ENCODE measurements at regions not wholly inside any gene's neighbourhood (a gene's known extent, or its start where the extent isn't known, plus 50 kb on each side); places are given as distances from the start of the nearest gene placed in this dataset.

DNA sequence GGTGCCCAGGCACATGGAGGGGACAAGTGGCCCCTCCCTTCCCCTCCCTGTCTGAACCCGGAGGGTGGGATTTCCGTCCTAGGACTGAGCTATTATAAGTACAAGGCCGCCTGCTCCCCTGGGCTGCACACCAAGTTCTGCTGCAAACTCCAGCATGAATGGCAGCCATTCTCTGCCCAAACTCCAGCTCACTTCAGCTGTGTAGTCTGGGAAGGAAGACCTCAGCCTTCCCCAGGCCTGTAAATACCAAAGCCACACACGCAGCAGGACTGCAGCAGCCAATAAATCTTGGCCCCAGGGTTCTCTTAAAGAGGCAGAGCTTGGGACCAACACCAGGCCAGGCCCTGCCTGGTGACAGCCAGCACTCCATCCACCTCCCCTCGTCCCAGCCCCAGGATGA is 291.3 kb upstream of the ZMIZ1 start:
- DNase-seq (ENCODE audit: low read depth) = no peak

DNA sequence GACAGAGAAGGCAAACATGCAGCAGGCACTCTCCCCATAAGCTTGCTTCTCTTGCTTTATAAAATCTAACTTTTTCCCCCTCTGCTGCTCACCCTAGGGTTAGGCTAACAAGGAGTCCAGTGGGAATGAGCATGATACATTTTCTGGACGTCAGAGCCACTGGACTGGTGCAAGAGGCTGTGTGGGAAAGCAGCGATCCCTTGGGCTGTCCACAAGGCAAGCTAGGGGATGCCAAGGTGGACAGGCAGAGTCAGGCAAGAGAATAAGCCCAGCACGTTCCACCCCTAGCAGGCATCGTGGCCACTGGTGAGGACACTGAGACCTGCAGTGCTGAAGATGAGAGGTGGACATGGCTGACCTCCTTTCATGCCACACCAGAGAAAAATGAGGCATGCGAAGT is 290.9 kb upstream of the ZMIZ1 start:
- DNase-seq (ENCODE audit: low read depth) = no peak

DNA sequence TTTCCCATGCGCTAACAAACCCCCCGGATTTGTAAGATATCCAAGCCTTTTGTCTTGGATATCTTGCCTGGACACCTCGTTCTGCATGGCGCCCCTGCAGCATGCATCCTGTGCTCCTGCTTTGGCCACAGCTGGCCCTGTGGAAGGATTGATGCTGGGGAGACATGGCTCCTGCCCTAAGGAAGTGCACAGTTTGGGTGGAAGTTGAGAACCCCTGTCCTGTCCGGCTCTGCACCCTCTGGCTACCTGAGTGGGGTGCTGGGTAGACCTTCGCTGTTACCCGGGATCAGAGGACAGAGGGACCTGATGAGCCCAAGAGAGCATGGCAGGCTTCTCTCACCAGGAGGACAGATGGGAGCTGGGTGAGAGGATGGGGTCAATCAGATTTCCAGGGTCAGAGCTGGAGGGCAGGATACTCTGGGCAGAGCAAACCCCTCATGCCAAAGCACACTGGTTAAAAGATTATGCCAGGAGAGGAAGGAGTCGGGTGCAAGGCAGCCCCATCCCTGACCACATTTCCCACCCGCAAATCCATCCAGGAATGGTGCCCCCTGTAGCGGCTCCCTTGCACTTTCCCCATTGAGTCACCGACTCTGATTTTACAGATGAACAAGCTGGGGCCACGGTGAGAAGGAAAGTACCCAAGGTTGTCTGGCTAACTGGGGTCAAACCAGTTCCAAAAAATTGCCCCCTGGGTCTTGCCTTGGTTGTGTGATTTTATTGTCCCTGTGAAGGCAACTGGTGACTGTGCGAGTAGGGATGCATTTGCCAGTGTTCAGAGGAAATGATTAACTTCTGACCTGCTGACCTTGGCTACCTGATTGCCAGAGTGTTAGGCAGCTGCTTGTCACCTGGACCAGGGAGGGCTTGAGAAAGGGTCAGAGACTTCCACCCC is 290.1 kb upstream of the ZMIZ1 start:
- no peak for DNase-seq (ENCODE audit: low read depth)

DNA sequence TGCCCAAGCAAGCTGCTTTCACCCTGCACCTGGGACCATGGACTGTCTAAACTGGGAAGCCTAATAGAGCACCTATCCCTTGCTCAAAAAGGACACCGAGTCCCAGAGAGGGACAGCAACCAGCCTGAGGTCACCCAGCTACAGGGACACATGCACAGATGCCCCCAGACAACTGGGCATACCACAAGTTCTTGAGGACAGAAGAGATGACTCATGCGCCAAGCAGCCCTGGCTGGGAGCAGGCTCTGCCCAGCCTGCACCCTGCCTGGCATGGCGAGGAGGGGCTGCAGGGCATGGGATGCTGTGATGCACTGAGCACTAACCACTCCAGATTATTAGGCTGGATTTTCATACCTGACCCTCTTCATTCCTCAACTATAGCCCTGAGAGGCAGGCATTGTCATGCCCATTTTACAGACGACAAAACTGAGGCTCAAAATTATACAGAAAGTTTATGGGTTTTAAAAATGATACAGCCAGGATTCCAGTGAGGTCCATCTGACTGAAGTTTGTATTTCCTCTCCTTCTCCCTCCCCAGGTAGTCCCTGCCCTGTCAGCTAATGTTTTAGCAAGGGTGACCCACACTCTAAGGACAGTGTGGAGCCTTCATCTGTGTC is 289.3 kb upstream of the ZMIZ1 start:
- no peak for DNase-seq (ENCODE audit: low read depth)

DNA sequence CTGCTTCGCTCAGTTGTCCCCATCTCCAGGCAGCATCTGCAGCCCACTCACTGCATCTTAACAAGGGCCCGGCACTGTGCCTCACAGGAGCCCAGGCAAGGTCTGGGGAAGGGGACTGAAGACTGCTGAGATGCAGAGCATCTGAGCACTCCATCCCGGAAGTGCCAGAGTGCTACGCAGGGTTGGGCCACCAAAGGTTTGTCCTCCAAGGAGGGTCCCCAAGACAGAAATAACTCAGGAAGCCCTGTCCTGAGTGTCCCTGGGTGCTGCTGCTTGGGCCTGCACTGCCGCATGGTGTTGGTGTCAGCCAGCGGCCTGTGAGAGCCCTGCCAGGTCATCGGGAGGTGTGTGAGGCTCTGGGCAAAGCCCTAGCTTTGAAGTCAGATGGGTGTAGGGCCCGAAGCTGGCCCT is 288.2 kb upstream of the ZMIZ1 start:
- no peak for DNase-seq (ENCODE audit: low read depth)

DNA sequence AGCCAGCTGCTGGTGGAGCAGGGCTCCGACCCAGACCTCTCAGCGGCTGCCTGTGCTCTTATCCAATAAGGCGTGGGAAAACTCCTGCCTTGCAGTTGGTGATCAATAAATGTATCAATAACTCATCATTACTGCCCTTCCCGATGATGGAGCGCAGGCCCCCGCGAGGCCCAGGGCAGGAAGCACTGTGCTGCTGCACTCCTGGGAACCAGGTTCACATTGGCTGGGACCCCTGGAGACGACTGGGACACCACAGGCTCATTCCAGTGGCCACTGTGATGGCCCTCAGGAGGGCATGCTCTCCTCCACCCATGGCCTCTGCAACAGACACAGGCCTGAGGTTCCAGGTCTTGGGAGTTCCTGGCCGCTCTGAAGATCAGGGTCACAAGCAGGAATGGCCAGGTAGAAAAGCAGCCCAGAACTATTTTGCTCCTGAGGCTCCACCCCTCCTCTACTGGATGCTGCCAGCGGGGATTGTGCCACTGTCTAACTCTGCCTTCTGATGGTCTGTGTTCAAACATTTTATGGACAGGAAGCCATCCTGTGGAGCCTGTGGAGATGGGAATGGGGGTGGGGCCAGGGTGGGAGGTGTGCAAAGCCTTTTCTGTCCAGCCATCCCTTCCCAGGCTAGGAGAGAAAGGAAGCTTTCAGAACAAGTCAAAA is 287.4 kb upstream of the ZMIZ1 start:
- no peak for DNase-seq (ENCODE audit: low read depth)

DNA sequence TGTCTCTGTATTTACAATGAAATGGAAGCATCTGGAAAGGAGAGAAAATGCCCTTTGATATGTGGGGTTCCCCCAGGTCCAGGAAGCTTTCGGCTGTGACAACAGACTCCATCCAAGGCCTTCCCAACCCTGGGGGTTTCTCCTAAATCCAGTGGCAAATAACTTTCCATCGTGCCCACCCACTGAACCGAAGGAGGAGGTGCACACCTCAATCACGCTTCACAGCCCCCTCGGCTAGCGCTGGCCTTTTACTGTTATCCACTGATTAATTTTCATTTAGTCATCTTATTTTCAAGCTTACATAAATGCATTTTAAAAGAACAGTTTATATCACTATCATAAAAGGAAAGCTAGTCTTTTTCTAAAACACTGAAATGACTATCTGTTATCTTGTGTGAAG is 286.8 kb upstream of the ZMIZ1 start:
- DNase-seq (ENCODE audit: low read depth) = no peak

DNA sequence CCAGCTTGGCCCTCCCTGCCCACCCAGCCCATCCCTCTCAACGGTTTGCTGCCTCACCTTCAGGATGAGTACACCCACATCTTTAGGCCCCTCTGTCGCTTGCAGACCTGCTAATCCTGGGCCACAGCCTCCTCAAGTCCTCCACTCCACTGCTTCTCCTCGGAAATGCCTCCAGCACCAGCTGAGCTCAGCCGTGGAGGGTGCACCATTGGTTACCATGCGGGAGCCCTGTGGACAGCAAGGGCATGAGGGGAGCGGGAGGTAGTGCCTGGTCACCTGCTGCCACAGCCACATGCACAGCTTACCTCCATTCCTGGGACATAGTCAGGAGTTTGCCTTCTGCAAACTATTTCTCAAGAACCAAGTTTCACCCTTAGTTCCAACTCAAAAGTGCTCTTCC is 286.3 kb upstream of the ZMIZ1 start:
- no peak for DNase-seq (ENCODE audit: low read depth)

DNA sequence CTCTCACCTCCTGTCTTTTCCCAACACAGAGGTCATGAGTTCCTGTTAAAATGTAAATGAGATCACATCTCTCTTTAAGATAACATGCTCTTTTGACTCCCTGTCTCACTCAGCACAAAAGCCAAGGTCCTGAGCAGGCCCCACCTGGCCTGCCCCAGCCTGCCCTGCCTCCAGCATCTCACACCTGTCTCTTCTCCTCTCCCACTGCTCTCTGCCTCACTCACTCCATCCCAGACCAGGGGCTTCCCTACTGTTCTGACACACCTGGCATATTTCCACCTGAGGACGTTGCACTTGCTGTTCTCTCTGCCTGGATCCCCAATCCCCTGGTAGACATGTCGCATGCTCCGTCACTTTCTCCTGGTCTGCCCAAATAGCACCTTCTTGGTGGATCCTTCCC is 285.0 kb upstream of the ZMIZ1 start:
- DNase-seq (ENCODE audit: low read depth) = no peak

DNA sequence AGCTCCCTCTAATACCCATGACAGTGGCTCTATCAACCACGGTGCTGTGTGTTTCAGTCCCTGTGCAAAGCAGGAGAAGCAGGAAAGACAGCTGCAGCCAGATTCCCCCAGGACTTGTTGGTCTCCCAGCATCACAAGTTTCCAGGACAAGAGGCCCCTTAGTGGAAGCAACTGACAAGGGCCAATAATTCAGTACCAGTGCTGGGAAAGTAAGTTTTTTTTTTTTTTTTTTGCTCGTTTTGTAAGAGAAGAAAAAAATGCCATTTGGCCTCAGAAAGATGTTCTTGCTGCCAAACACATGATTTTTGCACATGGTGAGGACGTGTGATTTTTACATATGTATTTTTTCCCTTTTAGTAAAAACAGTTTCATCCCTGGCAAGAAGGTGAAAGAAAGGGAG is 284.2 kb upstream of the ZMIZ1 start:
- no peak for DNase-seq (ENCODE audit: low read depth)

DNA sequence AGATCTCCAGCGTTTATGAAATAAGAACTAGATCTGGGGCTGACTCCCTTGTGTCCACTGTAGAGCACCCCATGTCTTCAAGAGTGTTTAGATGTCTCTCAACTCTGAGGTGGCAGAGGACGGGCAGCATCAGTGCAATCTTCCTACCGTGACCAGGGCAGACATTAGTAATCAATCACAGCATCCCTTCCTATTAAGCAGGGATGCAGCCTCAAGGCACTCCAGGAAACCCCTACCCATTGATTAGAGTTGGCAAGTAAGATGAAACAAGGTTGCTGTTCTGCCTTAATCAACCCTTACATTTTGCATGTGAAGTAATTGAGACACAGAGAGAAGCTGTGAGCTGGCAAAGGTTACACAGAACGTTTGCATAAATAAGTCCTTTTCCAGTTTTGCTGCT is 283.7 kb upstream of the ZMIZ1 start:
- no peak for DNase-seq (ENCODE audit: low read depth)

DNA sequence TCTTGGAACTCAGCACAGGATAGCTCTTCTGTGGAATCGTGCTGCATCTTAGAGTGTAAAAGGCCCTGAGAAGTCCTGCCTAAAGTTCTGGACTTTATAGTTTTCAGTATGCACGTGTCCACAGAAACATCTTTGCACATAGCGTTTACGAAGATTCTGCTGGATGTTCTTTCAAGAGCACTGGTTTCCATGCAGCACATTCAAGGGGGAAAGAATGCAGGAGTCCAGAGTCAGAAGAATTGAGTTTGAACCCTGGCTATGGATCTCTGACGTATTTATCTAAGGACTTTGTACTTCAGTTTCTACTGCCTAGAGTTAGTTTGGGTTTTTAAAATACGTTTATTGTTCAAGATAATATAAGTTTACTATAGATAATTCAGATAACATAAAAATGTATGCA is 282.8 kb upstream of the ZMIZ1 start:
- DNase-seq (ENCODE audit: low read depth) = no peak

DNA sequence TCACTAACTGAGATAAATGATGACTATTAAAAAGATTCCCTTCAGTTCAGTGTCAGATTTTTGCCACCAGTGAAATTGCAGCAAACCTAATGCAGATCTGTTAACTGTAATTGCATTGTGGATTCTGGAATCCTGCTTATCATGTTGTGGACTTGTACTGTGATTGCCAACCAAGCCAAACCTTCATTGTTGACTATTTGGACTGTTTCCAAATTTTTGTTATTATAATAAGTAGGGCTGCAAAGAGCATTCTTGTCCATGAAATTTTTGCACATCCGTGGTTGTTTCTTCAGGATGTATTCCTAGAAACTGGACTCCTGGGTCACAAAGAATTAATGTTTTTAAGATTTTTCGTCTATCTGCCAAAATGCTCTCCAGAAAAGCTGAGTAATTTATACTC is 281.6 kb upstream of the ZMIZ1 start:
- DNase-seq (ENCODE audit: low read depth) = no peak

DNA sequence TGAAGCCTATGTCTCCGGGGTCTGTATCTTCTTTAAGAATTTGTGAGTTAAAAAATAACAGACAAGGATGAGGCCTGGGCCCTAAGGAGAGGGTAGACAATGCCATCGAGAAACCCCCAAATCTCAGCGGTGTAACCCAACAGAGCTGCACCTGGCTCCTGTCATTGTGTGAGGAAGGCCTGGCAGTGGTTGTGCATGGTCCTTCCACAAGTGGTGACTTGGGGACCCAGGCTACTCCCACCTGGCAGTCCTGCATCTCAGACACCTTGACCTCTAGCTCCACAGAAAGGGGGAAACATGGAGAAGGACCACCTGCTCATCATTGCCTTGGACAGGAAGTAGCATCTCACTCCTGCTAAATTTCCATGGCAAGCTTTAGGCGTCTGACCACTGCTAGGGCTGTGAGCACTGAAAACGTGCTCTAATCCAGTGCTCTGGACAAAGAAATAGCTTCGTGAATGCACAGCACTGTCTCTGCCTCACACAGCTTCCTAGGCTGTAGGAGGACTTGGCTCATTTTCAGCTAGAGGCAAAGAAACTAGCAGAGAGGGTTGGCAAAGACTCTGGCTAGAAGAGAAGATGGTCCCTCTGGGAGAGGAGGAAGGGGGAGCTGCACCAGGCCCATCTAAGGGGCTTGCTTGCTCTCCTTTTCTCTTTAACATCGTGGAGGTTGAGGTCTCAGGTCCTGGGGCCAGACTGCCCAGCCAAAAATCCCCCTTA is 273.9 kb upstream of the ZMIZ1 start:
- no peak for DNase-seq (ENCODE audit: low read depth)

DNA sequence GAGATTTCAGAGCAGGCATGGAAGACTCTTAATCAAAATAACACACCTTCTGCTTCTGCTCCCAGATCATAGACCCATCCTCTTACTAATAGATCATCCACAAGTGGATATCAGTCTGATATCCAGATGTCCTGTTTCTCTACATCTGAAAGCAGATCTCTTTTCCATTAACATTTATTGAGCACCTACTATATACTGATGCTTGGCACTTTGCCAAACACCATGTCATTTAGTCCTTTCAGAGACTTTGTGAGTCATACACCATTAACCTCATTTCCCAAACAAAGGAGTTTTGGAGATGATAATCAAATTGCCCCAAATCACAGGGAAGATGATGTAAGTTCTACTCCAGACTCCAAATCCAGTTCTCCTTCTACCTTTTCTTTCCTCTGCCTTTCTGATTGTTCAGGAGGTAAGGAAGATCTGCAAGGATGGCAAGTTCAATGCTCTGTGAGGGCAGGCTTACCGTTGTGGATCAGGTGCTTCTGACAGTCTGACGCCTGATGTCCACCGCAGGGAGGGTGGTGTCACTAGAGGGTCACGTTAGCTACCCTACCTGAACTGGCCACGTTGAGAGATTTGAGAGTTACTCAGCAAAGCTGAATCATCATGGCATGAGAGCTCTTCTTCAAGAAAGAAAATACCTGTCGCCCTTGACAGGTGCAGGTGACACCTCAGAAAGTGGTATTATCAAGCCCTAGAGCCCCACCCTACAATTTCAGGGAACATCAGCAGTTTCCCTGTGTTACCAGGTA is 269.6 kb upstream of the ZMIZ1 start:
- DNase-seq (ENCODE audit: low read depth) = no peak

DNA sequence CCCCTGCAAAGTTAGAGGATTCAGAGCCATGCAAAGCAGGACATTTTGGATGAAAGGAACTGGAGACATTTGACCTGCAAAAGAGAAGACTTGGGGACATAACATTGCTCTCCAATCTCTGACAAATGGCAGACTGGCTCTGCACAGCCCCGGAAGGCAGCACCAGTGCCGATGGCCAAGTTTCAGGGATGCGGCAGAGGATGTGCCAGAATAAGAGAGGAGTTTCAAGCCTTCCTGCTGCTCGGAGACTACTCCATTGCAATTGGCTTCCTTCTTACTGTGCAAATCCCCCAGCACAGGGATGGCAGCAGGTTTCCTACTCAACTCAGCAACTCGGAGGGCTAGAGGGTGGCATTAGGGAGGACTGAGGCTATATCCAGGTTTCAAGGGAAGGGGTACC is 268.8 kb upstream of the ZMIZ1 start:
- no peak for DNase-seq (ENCODE audit: low read depth)

DNA sequence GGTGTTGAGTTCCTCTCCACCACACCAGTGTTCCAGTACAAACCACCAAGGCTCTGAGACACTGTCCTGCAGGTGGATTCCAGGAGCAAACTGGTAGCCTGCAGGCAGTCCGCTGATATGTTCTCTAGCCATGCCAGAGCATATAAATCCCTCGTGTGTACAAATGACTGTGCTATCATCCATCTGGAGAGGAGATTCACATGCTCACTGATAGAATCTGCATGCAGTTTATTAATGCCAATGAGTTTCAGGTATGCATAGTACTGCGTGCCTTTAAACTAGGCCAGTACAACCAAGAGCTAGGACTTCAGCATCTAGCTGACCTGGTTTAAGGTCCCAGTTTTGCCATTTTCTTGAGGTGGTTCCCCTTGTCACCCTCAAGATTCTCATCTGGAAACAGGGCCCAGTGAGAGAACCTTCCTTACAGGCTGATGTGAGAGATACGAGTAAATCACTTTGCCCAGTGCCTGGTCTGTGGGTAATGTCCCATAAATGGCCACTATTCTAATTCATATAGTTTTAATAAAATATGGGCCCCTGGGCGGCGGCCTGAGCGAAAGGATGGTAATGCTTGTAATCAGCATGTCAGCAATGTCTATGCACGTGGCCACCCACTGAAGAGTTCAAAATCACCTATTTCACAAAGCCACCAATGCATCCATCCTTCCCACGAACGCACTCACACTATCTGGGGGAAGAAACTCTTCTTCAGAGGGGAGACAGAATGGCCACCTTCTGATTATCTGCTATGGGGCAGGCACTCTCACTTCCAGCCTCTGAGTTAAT is 268.0 kb upstream of the ZMIZ1 start:
- DNase-seq (ENCODE audit: low read depth) = no peak

DNA sequence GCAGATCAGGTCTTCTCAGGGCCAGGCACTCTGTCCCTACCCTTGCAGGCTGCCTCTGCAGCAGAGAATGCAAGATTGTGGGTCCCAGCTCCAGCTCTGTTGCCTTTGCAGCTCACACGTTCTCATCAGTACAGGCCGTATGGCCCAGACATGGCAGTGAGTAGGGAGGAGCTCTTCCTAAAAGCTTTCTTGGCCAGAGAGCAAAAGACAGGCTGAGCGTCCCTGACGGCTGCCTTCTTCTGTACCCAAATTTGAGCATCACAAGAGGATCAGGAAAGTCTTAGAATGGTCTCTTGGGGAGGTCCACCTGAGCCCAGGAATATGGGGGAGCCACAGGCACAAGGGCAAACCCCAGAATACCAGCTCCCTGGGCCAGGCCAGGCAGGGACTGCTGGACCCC is 266.3 kb upstream of the ZMIZ1 start:
- DNase-seq (ENCODE audit: low read depth) = no peak

DNA sequence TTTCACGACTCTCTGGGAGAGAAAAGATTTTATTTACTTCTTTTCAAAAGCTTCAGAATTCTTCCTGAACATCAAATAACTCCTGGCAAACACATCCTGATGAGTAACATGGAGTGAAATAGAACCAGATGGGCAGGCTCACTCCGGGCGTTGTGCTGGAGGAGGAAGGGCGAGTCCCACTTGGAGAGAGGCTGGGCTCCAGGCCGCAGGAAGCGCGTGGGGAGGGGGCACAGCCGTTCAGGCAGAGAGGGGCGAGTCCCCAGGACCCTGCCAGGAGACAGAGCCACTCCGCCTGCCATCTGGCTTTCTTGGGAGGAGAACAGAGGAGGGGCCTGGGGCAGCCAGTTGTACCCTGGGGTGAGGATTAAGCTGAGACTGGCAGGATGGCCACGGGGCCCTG is 265.9 kb upstream of the ZMIZ1 start:
- DNase-seq (ENCODE audit: low read depth) = no peak

DNA sequence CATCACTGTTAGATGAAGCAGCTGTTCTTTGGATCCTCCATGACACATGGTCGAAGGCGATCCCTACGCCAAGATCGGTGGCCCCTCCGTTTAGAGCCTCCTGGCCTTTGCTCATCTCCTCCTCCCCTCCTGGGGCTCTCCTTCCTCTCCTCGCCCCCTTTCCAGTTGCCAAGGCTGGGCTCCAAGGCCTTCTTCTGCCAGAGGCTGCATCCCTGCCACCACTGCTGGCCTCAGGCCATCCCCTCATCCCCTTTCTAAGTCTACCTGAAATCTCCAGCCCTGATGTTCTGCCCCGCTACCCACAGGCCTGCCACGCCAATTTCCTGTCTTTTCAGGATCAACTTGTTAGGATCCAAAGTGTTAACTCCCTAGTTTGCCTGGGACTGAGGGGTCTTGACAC is 265.1 kb upstream of the ZMIZ1 start:
- DNase-seq (ENCODE audit: low read depth) = no peak

DNA sequence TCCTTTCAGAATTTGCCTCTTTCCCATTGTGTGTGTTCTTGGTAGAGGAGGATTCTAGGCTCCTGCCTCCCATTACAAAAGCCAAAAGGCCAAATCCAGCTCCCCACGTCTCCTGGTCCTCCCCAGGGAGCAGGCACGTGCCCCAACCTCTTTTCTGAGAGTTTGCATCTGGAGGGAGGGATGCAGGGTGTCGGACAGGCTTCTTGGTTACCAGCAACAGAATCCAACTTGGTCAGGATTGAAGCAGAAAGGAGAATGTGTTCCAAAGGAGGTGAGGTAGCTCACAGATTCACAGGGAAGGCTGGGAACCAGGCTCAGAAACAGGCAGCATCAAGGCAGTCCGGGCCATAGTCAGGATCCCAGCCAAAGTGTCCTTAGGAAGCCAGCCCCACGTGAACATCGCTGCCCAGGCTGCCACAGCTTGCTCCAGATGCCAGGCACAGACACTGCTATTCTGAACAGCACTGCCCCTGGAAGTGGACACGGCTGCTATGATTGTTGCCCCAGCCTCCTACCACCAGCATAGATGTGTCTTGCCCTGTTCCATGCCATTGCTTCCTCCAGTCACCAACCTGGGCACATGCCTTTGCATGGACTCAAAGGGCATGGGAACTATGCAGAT is 264.2 kb upstream of the ZMIZ1 start:
- no peak for DNase-seq (ENCODE audit: low read depth)

Data from stimulated activated CD4-positive, alpha-beta T cell treated with anti-CD3 and anti-CD28 coated beads, Interleukin-2, amount 100 ng/mL, for 4 hours (primary cell).